ENCODE measurements at regions not wholly inside any gene's neighbourhood (a gene's known extent, or its start where the extent isn't known, plus 50 kb on each side); places are given as distances from the start of the nearest gene placed in this dataset.

DNA sequence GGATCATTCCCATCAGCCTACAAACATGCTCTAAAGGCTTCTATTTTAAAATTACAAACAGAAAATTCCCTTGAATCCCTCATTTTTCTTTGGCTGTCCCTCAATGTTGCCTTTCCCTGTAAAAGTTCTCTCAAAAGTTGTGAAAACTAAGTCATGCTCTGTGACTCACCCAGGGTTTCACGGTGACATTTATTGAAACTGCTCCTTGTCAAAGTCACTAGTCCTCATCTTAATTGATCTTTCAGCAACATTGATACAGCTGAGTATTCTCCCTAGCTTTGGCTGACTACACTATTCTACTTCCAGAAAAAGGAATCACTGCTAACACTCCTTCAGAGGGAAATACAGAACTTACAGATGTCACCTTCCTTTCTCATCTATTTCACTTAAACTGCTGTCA is 65.7 kb downstream of the ASCL4 start:
- no peak for TF ChIP-seq EZH2 (IDR thresholded peaks at IDR 0.05; ENCODE audit: low read length)
- TF ChIP-seq, protein P1, sequence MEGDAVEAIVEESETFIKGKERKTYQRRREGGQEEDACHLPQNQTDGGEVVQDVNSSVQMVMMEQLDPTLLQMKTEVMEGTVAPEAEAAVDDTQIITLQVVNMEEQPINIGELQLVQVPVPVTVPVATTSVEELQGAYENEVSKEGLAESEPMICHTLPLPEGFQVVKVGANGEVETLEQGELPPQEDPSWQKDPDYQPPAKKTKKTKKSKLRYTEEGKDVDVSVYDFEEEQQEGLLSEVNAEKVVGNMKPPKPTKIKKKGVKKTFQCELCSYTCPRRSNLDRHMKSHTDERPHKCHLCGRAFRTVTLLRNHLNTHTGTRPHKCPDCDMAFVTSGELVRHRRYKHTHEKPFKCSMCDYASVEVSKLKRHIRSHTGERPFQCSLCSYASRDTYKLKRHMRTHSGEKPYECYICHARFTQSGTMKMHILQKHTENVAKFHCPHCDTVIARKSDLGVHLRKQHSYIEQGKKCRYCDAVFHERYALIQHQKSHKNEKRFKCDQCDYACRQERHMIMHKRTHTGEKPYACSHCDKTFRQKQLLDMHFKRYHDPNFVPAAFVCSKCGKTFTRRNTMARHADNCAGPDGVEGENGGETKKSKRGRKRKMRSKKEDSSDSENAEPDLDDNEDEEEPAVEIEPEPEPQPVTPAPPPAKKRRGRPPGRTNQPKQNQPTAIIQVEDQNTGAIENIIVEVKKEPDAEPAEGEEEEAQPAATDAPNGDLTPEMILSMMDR (optimal IDR thresholded peaks at IDR 0.05 in 1 of 3, IDR thresholded peaks at IDR 0.05 in 1 of 3, conservative IDR thresholded peaks at IDR 0.05 in 1 of 3; ENCODE audit: extremely low read depth in 1 of 3, insufficient read depth in 2 of 3, low read length in 3 of 3) = no peak
